KMS-11 (cell line): ENCODE measurements at regions not wholly inside any gene's neighbourhood (a gene's known extent, or its start where the extent isn't known, plus 50 kb on each side); places are given as distances from the start of the nearest gene placed in this dataset.

Source experiments
- H2AFZ ChIP-seq: fragments of 200-600 bp; sonication (generic); 2 replicates; pipeline ENCODE4 v1.6.1; 2016; ENCODE audit warnings: antibody characterized with exemption, mixed run types, low read depth
- H3K27ac ChIP-seq: fragments of 200-600 bp; sonication (generic); 2 replicates; pipeline ENCODE4 v1.6.1; 2016; ENCODE audit warnings: mild to moderate bottlenecking, mixed run types
- H3K27me3 ChIP-seq: fragments of 200-600 bp; sonication (generic); 2 replicates; pipeline ENCODE4 v1.6.1; 2017; ENCODE audit warnings: mild to moderate bottlenecking, low read depth, mixed run types, moderate library complexity; ENCODE audit not compliant: insufficient read depth
- H3K36me3 ChIP-seq: fragments of 200-600 bp; sonication (generic); 2 replicates; pipeline ENCODE4 v1.6.1; 2017; ENCODE audit warnings: mild to moderate bottlenecking, mixed run types; ENCODE audit not compliant: insufficient read depth
- H3K4me1 ChIP-seq: fragments of 200-600 bp; sonication (generic); 2 replicates; pipeline ENCODE4 v1.6.1; 2016; ENCODE audit warnings: mild to moderate bottlenecking, low read depth, mixed run types; ENCODE audit not compliant: poor library complexity, severe bottlenecking
- H3K4me2 ChIP-seq: fragments of 200-600 bp; sonication (generic); 2 replicates; pipeline ENCODE4 v1.7.0; 2016; ENCODE audit warnings: mild to moderate bottlenecking, mixed run types
- H3K4me3 ChIP-seq: fragments of 200-600 bp; sonication (generic); IDR thresholded peaks from 2 replicates; pipeline ENCODE4 v1.6.1; 2017; ENCODE audit warnings: low read depth, low read length, mixed read lengths; ENCODE audit not compliant: insufficient read depth
- H3K79me2 ChIP-seq: fragments of 200-600 bp; sonication (generic); 2 replicates; pipeline ENCODE4 v1.6.1; 2016; ENCODE audit warnings: low read depth, mixed run types; ENCODE audit not compliant: insufficient read depth
- H3K9ac ChIP-seq: fragments of 200-600 bp; sonication (generic); 2 replicates; pipeline ENCODE4 v1.6.1; 2016; ENCODE audit warnings: mild to moderate bottlenecking, mixed run types
- H4K20me1 ChIP-seq: fragments of 200-600 bp; sonication (generic); 2 replicates; pipeline ENCODE4 v1.6.1; 2016; ENCODE audit warnings: mild to moderate bottlenecking, mixed run types; ENCODE audit not compliant: insufficient read depth
- CTCF ChIP-seq: fragments of 200-600 bp; sonication (generic); conservative IDR thresholded peaks from 2 replicates; pipeline ENCODE4 v1.6.1; 2017; ENCODE audit warnings: low read depth, mild to moderate bottlenecking, antibody characterized with exemption, low read length, moderate library complexity, mixed read lengths

GRCh38 chr12:131593406-131593805 lies 117.5 kb upstream of the SFSWAP start:
- Histone ChIP-seq H3K4me3 (no peak overlapping the region), H3K27me3 (peaks cover 6% of the 10 kb centered on the region; the same call in 1 of the 2 replicates), H3K27ac (no peak overlapping the region), H2AFZ (no peak overlapping the region), H3K4me1 (no peaks in the 10 kb centered on the region), H3K36me3 (no peaks in the 10 kb centered on the region), H3K79me2 (no peaks in the 10 kb centered on the region), H4K20me1 (no peaks in the 10 kb centered on the region), H3K9ac (no peak overlapping the region), H3K4me2 (no peak overlapping the region)
- no peak for TF ChIP-seq CTCF

DNA sequence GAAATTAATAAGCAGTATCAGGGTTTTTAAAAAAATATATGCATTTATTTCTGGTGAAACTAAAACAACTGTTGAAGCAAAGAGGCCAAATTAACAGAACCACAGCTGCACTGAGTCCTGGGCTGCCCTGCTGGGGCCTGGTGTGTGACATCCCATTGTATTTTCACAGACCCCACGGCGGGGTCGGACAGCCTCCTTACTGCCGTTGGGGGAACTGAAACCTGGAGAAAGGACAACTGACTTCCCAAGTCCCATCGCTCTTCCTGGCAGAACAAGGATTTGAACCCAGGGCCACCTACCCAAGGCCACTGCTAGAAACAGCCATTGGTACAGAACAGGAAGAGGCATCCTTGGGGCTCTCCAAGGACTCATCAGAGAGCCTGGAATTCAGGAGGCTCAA lies 114.8 kb upstream of the SFSWAP start:
- no peaks in the 10 kb centered on the region for H4K20me1 ChIP-seq
- no peak overlapping the region for H2AFZ ChIP-seq
- TF ChIP-seq CTCF: no peak
- no peak overlapping the region for H3K4me2 ChIP-seq
- no peak overlapping the region for H3K4me3 ChIP-seq
- H3K36me3 ChIP-seq: no peaks in the 10 kb centered on the region
- H3K27ac ChIP-seq: no peak overlapping the region
- H3K79me2 ChIP-seq: no peaks in the 10 kb centered on the region
- no peak overlapping the region for H3K9ac ChIP-seq
- H3K4me1 ChIP-seq: no peaks in the 10 kb centered on the region
- H3K27me3 ChIP-seq: peaks cover 6% of the 10 kb centered on the region; the same call in 1 of the 2 replicates

- no peak overlapping the region for H3K9ac ChIP-seq
Observed at GRCh38 chr12:131597333-131597732, 113.6 kb upstream of the SFSWAP start.

DNA sequence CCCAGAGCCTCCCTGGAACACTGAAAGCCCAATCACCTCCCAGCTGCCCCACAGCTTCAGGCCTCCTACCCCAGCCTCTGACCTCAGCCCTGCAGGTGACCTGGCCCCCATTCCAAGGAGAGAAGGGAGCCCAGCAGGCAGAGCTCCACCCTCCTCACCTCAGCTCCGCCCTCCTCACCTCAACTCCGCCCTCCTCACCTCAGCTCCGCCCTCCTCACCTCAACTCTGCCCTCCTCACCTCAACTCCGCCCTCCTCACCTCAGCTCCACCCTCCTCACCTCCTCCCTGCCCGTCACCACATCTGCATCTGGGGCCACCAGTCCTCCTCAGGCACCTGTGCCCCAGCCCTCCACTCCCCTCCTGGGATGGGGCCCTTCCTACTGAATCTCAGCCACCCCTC lies 112.2 kb upstream of the SFSWAP start:
- Histone ChIP-seq H3K27me3 (peaks cover 6% of the 10 kb centered on the region; the same call in 1 of the 2 replicates), H2AFZ (no peak overlapping the region), H3K4me1 (no peaks in the 10 kb centered on the region), H3K79me2 (no peaks in the 10 kb centered on the region), H3K36me3 (no peaks in the 10 kb centered on the region), H3K4me3 (no peak overlapping the region), H4K20me1 (no peaks in the 10 kb centered on the region), H3K9ac (no peak overlapping the region), H3K27ac (no peak overlapping the region), H3K4me2 (no peak overlapping the region)
- no peak for TF ChIP-seq CTCF

More at GRCh38 chr12:131597333-131597732, 113.6 kb upstream of the SFSWAP start:
- Histone ChIP-seq H3K27me3 (peaks cover 6% of the 10 kb centered on the region; the same call in 1 of the 2 replicates), H2AFZ (no peak overlapping the region), H3K36me3 (no peaks in the 10 kb centered on the region), H3K4me2 (no peak overlapping the region), H3K4me3 (no peak overlapping the region), H4K20me1 (no peaks in the 10 kb centered on the region), H3K4me1 (no peaks in the 10 kb centered on the region), H3K79me2 (no peaks in the 10 kb centered on the region), H3K27ac (no peak overlapping the region)
- TF ChIP-seq CTCF: no peak
